H9 (cell line): ENCODE measurements at regions not wholly inside any gene's neighbourhood (a gene's known extent, or its start where the extent isn't known, plus 50 kb on each side); places are given as distances from the start of the nearest gene placed in this dataset.

Source experiments
- DNase-seq: peaks from one replicate; pipeline ENCODE4 v3.0.0-alpha.2; 2017
- H2AFZ ChIP-seq: one replicate; pipeline ENCODE4 v1.6.1; 2013; ENCODE audit warnings: mild to moderate bottlenecking, low read length, control low read depth, moderate library complexity
- H2AK5ac ChIP-seq: 2 replicates; pipeline ENCODE4 v1.6.1; 2013; ENCODE audit warnings: low read length, control low read depth, mixed read lengths; ENCODE audit not compliant: insufficient read length
- H2BK120ac ChIP-seq: one replicate; pipeline ENCODE4 v1.6.1; 2013; ENCODE audit warnings: low read depth, mild to moderate bottlenecking, low read length, control low read depth, inconsistent platforms; ENCODE audit not compliant: poor library complexity, severe bottlenecking
- H2BK12ac ChIP-seq: 2 replicates; pipeline ENCODE4 v1.6.1; 2013; ENCODE audit warnings: low read length, control low read depth, mixed read lengths, low read depth; ENCODE audit not compliant: insufficient read length
- H2BK15ac ChIP-seq: 2 replicates; pipeline ENCODE4 v1.6.1; 2013; ENCODE audit warnings: low read depth, low read length, control low read depth
- H2BK20ac ChIP-seq: one replicate; pipeline ENCODE4 v1.6.1; 2013; ENCODE audit warnings: low read depth, mild to moderate bottlenecking, low read length, control low read depth, inconsistent platforms; ENCODE audit not compliant: poor library complexity, severe bottlenecking
- H2BK5ac ChIP-seq: 2 replicates; pipeline ENCODE4 v1.6.1; 2013; ENCODE audit warnings: low read length, control low read depth, mixed read lengths; ENCODE audit not compliant: insufficient read length
- H3K14ac ChIP-seq: 2 replicates; pipeline ENCODE4 v1.6.1; 2013; ENCODE audit warnings: low read length, control low read depth; ENCODE audit not compliant: insufficient read depth
- H3K18ac ChIP-seq: 2 replicates; pipeline ENCODE4 v1.6.1; 2013; ENCODE audit warnings: low read depth, mild to moderate bottlenecking, mixed read lengths, low read length, control low read depth; ENCODE audit not compliant: insufficient read length
- H3K23ac ChIP-seq: 2 replicates; pipeline ENCODE4 v1.6.1; 2013; ENCODE audit warnings: low read length, control low read depth, mixed read lengths, low read depth; ENCODE audit not compliant: insufficient read length
- H3K23me2 ChIP-seq: 2 replicates; pipeline ENCODE4 v1.6.1; 2013; ENCODE audit warnings: low read depth, mild to moderate bottlenecking, mixed read lengths, low read length, control low read depth; ENCODE audit not compliant: insufficient read length, poor library complexity, severe bottlenecking
- H3K27ac ChIP-seq: 2 replicates; pipeline ENCODE4 v1.5.1; 2013; ENCODE audit warnings: low read length, control low read depth, mixed read lengths, low read depth; ENCODE audit not compliant: insufficient read length
- H3K27me3 ChIP-seq: 2 replicates; pipeline ENCODE4 v1.6.1; 2013; ENCODE audit warnings: low read length, control low read depth, inconsistent platforms; ENCODE audit not compliant: insufficient read depth
- H3K4ac ChIP-seq: 2 replicates; pipeline ENCODE4 v1.6.1; 2013; ENCODE audit warnings: low read depth, mild to moderate bottlenecking, control low read depth, inconsistent platforms, low read length, moderate library complexity
- H3K4me1 ChIP-seq: 2 replicates; pipeline ENCODE4 v1.6.1; 2013; ENCODE audit warnings: low read length, control low read depth, inconsistent platforms; ENCODE audit not compliant: insufficient read depth
- H3K4me2 ChIP-seq: 2 replicates; pipeline ENCODE4 v1.6.1; 2013; ENCODE audit warnings: low read length, control low read depth, mixed read lengths; ENCODE audit not compliant: insufficient read length, insufficient read depth
- H3K56ac ChIP-seq: 2 replicates; pipeline ENCODE4 v1.6.1; 2013; ENCODE audit warnings: low read depth, mild to moderate bottlenecking, mixed read lengths, low read length, control low read depth; ENCODE audit not compliant: insufficient read length
- H3K79me1 ChIP-seq: 2 replicates; pipeline ENCODE4 v1.6.1; 2013; ENCODE audit warnings: low read depth, mild to moderate bottlenecking, moderate library complexity, low read length, control low read depth, inconsistent platforms; ENCODE audit not compliant: insufficient read depth, poor library complexity, severe bottlenecking
- H3K79me2 ChIP-seq: 2 replicates; pipeline ENCODE4 v1.6.1; 2013; ENCODE audit warnings: low read length, control low read depth, inconsistent platforms; ENCODE audit not compliant: insufficient read depth
- H3K9ac ChIP-seq: 2 replicates; pipeline ENCODE4 v1.6.1; 2013; ENCODE audit warnings: low read length, control low read depth, mixed read lengths; ENCODE audit not compliant: insufficient read length; ENCODE audit errors: extremely low read depth
- H3K9me3 ChIP-seq: one replicate; pipeline ENCODE4 v1.6.1; 2013; ENCODE audit warnings: low read depth, low read length, inconsistent platforms; ENCODE audit not compliant: control insufficient read depth
- H3T11ph ChIP-seq: one replicate; pipeline ENCODE4 v1.6.1; 2013; ENCODE audit warnings: mild to moderate bottlenecking, low read length, control low read depth, inconsistent platforms
- H4K20me1 ChIP-seq: one replicate; pipeline ENCODE4 v1.6.1; 2013; ENCODE audit not compliant: control insufficient read depth, insufficient read length, insufficient read depth
- H4K5ac ChIP-seq: 2 replicates; pipeline ENCODE4 v1.6.1; 2013; ENCODE audit warnings: low read depth, mild to moderate bottlenecking, mixed read lengths, low read length, control low read depth; ENCODE audit not compliant: insufficient read length
- H4K8ac ChIP-seq: replicated peaks from 2 replicates; pipeline ENCODE4 v1.6.1; 2013; ENCODE audit warnings: low read length, control low read depth, mixed read lengths, low read depth; ENCODE audit not compliant: insufficient read length
- H4K91ac ChIP-seq: 2 replicates; pipeline ENCODE4 v1.6.1; 2013; ENCODE audit warnings: low read depth, mild to moderate bottlenecking, moderate library complexity, mixed read lengths, low read length, control low read depth; ENCODE audit not compliant: insufficient read length
- H3K27ac Mint-ChIP-seq, 3 experiments: 2 replicates in 2 of 3; 3 replicates in 1 of 3; pipeline ENCODE4 v1.8.0; 2020 to 2021; ENCODE audit warnings: mixed read lengths in 3 of 3, mild to moderate bottlenecking in 1 of 3, moderate library complexity in 1 of 3
- H3K27me3 Mint-ChIP-seq: 2 replicates; pipeline ENCODE4 v1.8.0; 2021; ENCODE audit warnings: low read depth, mild to moderate bottlenecking, moderate library complexity, mixed read lengths
- H3K36me3 Mint-ChIP-seq, 3 experiments: 2 replicates in 2 of 3; 3 replicates in 1 of 3; pipeline ENCODE4 v1.8.0; 2020 to 2021; ENCODE audit warnings: low read depth in 3 of 3, mixed read lengths in 3 of 3; ENCODE audit not compliant: insufficient read depth in 1 of 3
- H3K4me1 Mint-ChIP-seq, 2 experiments: 2 replicates each; pipeline ENCODE4 v1.8.0; 2020; ENCODE audit warnings: mixed read lengths in 2 of 2
- H3K4me3 Mint-ChIP-seq, 2 experiments: 2 replicates in 1 of 2; 3 replicates in 1 of 2; pipeline ENCODE4 v1.8.0; 2020 to 2021; ENCODE audit warnings: mild to moderate bottlenecking in 2 of 2, mixed read lengths in 2 of 2, moderate library complexity in 1 of 2
- H3K9me3 Mint-ChIP-seq, 2 experiments: 2 replicates in 1 of 2; 3 replicates in 1 of 2; pipeline ENCODE4 v1.8.0; 2020; ENCODE audit warnings: mild to moderate bottlenecking in 2 of 2, mixed read lengths in 2 of 2, moderate library complexity in 1 of 2
- CTCF ChIP-seq: fragments of 200-600 bp; sonication (generic); conservative IDR thresholded peaks from 3 replicates; pipeline ENCODE4 v1.8.0; 2021; ENCODE audit warnings: antibody characterized with exemption, mild to moderate bottlenecking
- WGBS: extraction: QIAGEN DNeasy Blood & Tissue Kit; methylation state at CpG from one replicate; pipeline ENCODE4 v1.1.7; 2013; ENCODE audit warnings: missing lambda C conversion rate, low lambda C conversion rate, mixed read lengths; ENCODE audit not compliant: insufficient read length; ENCODE audit errors: extremely low coverage; 5-methylcytosine and 5-hydroxymethylcytosine counted together

GRCh38 chr4:12555011-12555410, 929.1 kb downstream of the RAB28 start:
- Histone ChIP-seq H3K27ac (no peak overlapping the region), H3T11ph (no peak overlapping the region), H3K4me2 (no peak overlapping the region), H2BK120ac (no peak overlapping the region), H3K23ac (no peak overlapping the region), H3K18ac (no peak overlapping the region), H3K23me2 (no peaks in the 10 kb centered on the region), H2AFZ (no peak overlapping the region), H2BK20ac (no peak overlapping the region), H3K56ac (no peak overlapping the region), H4K20me1 (no peaks in the 10 kb centered on the region), H3K4me1 (no peaks in the 10 kb centered on the region), H2BK12ac (no peak overlapping the region), H2BK15ac (no peak overlapping the region), H4K91ac (no peak overlapping the region), H2AK5ac (no peak overlapping the region), H3K79me2 (no peaks in the 10 kb centered on the region), H3K9ac (no peak overlapping the region), H2BK5ac (no peak overlapping the region), H4K5ac (no peak overlapping the region), H3K4ac (no peak overlapping the region), H3K9me3 (no peaks in the 10 kb centered on the region), H4K8ac (no peak overlapping the region), H3K79me1 (no peaks in the 10 kb centered on the region), H3K14ac (no peak overlapping the region), H3K27me3 (no peaks in the 10 kb centered on the region)
- Mint-ChIP-seq H3K27ac (no peak overlapping the region), H3K36me3 (peaks cover 0 to 3% (median 0%) of the 10 kb centered on the region in 3 experiments; a peak in 2 of 7 replicates), H3K4me3 (no peak overlapping the region), H3K9me3 (peaks cover 0 to 2% of the 10 kb centered on the region in 2 experiments; a peak in 1 of 5 replicates), H3K27me3 (no peaks in the 10 kb centered on the region), H3K4me1 (no peaks in the 10 kb centered on the region)
- no CpG with 5 or more reads among the region's 4 CpGs for WGBS
- TF ChIP-seq CTCF: no peak
- DNase-seq: no peak
